ENCODE measurements at regions not wholly inside any gene's neighbourhood (a gene's known extent, or its start where the extent isn't known, plus 50 kb on each side); places are given as distances from the start of the nearest gene placed in this dataset.

DNA sequence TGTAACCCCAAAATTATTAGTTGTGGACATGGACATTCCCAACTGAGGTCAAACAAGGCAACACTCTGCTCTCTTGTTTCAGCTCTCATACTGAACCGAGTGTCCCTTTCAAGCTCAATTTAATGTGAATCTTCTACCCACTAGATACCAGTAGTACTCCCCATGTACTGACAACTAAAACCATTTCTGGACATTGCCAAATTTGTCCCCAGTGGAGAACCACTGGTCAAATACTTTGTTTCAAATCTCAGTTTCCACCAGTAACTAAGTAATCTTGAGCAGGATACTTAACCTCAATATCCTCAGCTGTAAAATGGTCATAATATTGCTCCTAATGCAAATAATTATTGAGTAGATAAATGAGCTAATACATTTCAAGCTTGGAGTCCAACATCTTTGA, 566.0 kb downstream of the ZIC1 start:
- H3K27ac ChIP-seq (ENCODE audit: low read depth), result no peak overlapping the region
- no peak for ATAC-seq
- H3K4me1 Mint-ChIP-seq, result no peaks in the 10 kb centered on the region

GRCh38 chr3:147977001-147977400, 567.8 kb downstream of the ZIC1 start:
- H3K4me1 ChIP-seq (ENCODE audit: insufficient read depth), result no peaks in the 10 kb centered on the region
- ATAC-seq, result no peak
- no peaks in the 10 kb centered on the region for H3K27me3 Mint-ChIP-seq (ENCODE audit: insufficient read depth, low read depth, poor library complexity)
- H3K9me2 ChIP-seq (ENCODE audit: insufficient read depth), result peaks cover 6% of the 10 kb centered on the region; the same call in 1 of the 2 replicates
- H3K27ac ChIP-seq (ENCODE audit: low read depth), result no peak overlapping the region
- H3K79me2 ChIP-seq (replicated peaks; ENCODE audit: insufficient read depth), result no peaks in the 10 kb centered on the region
- no peak overlapping the region for H3K4me3 Mint-ChIP-seq
- H2AFZ ChIP-seq, result no peak overlapping the region
- H3F3A ChIP-seq (replicated peaks; ENCODE audit: low read depth), result no peaks in the 10 kb centered on the region
- no peak for DNase-seq (ENCODE audit: low spot score)
- no peaks in the 10 kb centered on the region for H3K27me3 ChIP-seq (ENCODE audit: insufficient read depth)
- no peaks in the 10 kb centered on the region for H3K9me3 Mint-ChIP-seq
- H3K4me3 ChIP-seq, result no peak overlapping the region
- no peak overlapping the region for H3K4me2 ChIP-seq
- no peaks in the 10 kb centered on the region for H4K20me1 ChIP-seq (replicated peaks; ENCODE audit: insufficient read depth)
- no peaks in the 10 kb centered on the region for H3K36me3 Mint-ChIP-seq (ENCODE audit: low read depth)
- no peaks in the 10 kb centered on the region for H3K4me1 Mint-ChIP-seq
- no peak overlapping the region for H3K27ac Mint-ChIP-seq
- H3K36me3 ChIP-seq (ENCODE audit: insufficient read depth), result no peaks in the 10 kb centered on the region
- TF ChIP-seq STAT1 (IDR thresholded peaks at IDR 0.05; ENCODE audit: unreplicated experiment) (no peak), JUNB (IDR thresholded peaks at IDR 0.05; ENCODE audit: unreplicated experiment) (no peak), ZNF114 (CRISPR knock-in tag; IDR thresholded peaks at IDR 0.05) (no peak), CREB1 (CRISPR knock-in tag; IDR thresholded peaks at IDR 0.05; ENCODE audit: low read depth) (no peak), NANOG (IDR thresholded peaks at IDR 0.05; ENCODE audit: borderline replicate concordance) (no peak), CTCF (conservative IDR thresholded peaks at IDR 0.05; ENCODE audit: low read depth in 2 of 2) (no peak), ZNF331 (CRISPR knock-in tag; IDR thresholded peaks at IDR 0.05; ENCODE audit: low read depth) (no peak), POLR2AphosphoS5 (IDR thresholded peaks at IDR 0.05; ENCODE audit: low read depth) (no peak)
- TF ChIP-seq, protein P1, sequence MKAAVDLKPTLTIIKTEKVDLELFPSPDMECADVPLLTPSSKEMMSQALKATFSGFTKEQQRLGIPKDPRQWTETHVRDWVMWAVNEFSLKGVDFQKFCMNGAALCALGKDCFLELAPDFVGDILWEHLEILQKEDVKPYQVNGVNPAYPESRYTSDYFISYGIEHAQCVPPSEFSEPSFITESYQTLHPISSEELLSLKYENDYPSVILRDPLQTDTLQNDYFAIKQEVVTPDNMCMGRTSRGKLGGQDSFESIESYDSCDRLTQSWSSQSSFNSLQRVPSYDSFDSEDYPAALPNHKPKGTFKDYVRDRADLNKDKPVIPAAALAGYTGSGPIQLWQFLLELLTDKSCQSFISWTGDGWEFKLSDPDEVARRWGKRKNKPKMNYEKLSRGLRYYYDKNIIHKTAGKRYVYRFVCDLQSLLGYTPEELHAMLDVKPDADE (IDR thresholded peaks at IDR 0.05), result no peak
- TF ChIP-seq, protein P2, sequence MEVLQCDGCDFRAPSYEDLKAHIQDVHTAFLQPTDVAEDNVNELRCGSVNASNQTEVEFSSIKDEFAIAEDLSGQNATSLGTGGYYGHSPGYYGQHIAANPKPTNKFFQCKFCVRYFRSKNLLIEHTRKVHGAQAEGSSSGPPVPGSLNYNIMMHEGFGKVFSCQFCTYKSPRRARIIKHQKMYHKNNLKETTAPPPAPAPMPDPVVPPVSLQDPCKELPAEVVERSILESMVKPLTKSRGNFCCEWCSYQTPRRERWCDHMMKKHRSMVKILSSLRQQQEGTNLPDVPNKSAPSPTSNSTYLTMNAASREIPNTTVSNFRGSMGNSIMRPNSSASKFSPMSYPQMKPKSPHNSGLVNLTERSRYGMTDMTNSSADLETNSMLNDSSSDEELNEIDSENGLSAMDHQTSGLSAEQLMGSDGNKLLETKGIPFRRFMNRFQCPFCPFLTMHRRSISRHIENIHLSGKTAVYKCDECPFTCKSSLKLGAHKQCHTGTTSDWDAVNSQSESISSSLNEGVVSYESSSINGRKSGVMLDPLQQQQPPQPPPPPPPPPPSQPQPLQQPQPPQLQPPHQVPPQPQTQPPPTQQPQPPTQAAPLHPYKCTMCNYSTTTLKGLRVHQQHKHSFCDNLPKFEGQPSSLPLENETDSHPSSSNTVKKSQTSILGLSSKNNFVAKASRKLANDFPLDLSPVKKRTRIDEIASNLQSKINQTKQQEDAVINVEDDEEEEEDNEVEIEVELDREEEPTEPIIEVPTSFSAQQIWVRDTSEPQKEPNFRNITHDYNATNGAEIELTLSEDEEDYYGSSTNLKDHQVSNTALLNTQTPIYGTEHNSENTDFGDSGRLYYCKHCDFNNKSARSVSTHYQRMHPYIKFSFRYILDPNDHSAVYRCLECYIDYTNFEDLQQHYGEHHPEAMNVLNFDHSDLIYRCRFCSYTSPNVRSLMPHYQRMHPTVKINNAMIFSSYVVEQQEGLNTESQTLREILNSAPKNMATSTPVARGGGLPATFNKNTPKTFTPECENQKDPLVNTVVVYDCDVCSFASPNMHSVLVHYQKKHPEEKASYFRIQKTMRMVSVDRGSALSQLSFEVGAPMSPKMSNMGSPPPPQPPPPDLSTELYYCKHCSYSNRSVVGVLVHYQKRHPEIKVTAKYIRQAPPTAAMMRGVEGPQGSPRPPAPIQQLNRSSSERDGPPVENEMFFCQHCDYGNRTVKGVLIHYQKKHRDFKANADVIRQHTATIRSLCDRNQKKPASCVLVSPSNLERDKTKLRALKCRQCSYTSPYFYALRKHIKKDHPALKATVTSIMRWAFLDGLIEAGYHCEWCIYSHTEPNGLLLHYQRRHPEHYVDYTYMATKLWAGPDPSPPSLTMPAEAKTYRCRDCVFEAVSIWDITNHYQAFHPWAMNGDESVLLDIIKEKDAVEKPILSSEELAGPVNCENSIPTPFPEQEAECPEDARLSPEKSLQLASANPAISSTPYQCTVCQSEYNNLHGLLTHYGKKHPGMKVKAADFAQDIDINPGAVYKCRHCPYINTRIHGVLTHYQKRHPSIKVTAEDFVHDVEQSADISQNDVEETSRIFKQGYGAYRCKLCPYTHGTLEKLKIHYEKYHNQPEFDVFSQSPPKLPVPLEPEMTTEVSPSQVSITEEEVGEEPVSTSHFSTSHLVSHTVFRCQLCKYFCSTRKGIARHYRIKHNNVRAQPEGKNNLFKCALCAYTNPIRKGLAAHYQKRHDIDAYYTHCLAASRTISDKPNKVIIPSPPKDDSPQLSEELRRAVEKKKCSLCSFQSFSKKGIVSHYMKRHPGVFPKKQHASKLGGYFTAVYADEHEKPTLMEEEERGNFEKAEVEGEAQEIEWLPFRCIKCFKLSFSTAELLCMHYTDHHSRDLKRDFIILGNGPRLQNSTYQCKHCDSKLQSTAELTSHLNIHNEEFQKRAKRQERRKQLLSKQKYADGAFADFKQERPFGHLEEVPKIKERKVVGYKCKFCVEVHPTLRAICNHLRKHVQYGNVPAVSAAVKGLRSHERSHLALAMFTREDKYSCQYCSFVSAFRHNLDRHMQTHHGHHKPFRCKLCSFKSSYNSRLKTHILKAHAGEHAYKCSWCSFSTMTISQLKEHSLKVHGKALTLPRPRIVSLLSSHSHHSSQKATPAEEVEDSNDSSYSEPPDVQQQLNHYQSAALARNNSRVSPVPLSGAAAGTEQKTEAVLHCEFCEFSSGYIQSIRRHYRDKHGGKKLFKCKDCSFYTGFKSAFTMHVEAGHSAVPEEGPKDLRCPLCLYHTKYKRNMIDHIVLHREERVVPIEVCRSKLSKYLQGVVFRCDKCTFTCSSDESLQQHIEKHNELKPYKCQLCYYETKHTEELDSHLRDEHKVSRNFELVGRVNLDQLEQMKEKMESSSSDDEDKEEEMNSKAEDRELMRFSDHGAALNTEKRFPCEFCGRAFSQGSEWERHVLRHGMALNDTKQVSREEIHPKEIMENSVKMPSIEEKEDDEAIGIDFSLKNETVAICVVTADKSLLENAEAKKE (CRISPR knock-in tag; IDR thresholded peaks at IDR 0.05), result no peak

More for the DNA sequence above, 566.0 kb downstream of the ZIC1 start:
- H3K36me3 Mint-ChIP-seq (ENCODE audit: low read depth), result no peaks in the 10 kb centered on the region
- H3K27me3 ChIP-seq (ENCODE audit: insufficient read depth), result no peaks in the 10 kb centered on the region
- no peak for TF ChIP-seq EZH2phosphoT487 (IDR thresholded peaks at IDR 0.05; ENCODE audit: unreplicated experiment)
- no peaks in the 10 kb centered on the region for H3K79me2 ChIP-seq (replicated peaks; ENCODE audit: insufficient read depth)
- H3F3A ChIP-seq (replicated peaks; ENCODE audit: low read depth), result no peaks in the 10 kb centered on the region
- no peak overlapping the region for H3K4me3 ChIP-seq
- no peaks in the 10 kb centered on the region for H4K20me1 ChIP-seq (replicated peaks; ENCODE audit: insufficient read depth)
- no peak overlapping the region for H3K27ac Mint-ChIP-seq
- no peaks in the 10 kb centered on the region for H3K4me1 ChIP-seq (ENCODE audit: insufficient read depth)
- no peak overlapping the region for H3K4me2 ChIP-seq
- H3K36me3 ChIP-seq (ENCODE audit: insufficient read depth), result no peaks in the 10 kb centered on the region
- no peaks in the 10 kb centered on the region for H3K27me3 Mint-ChIP-seq (ENCODE audit: insufficient read depth, low read depth, poor library complexity)
- H3K9me2 ChIP-seq (ENCODE audit: insufficient read depth), result peaks cover 6% of the 10 kb centered on the region; the same call in 1 of the 2 replicates
- H2AFZ ChIP-seq, result no peak overlapping the region
- no peak overlapping the region for H3K4me3 Mint-ChIP-seq
- no peak for DNase-seq (ENCODE audit: low spot score)
- no peaks in the 10 kb centered on the region for H3K9me3 Mint-ChIP-seq

Data from GM23338 (cell line).